ENCODE measurements at regions not wholly inside any gene's neighbourhood (a gene's known extent, or its start where the extent isn't known, plus 50 kb on each side); places are given as distances from the start of the nearest gene placed in this dataset.

GRCh38 chr6:101312652-101313051, 80.9 kb upstream of the GRIK2 start:
- DNase-seq, result no peak

GRCh38 chr6:101322921-101323320, 70.6 kb upstream of the GRIK2 start:
- DNase-seq, result no peak

GRCh38 chr6:101326411-101326810, 67.1 kb upstream of the GRIK2 start:
- no peak for DNase-seq

GRCh38 chr6:101341926-101342325, 51.6 kb upstream of the GRIK2 start:
- DNase-seq, result no peak

Measured in NCI-H2081 treated with DMSO at 0.1 percent for 48 hours (cell line).